ENCODE measurements at regions not wholly inside any gene's neighbourhood (a gene's known extent, or its start where the extent isn't known, plus 50 kb on each side); places are given as distances from the start of the nearest gene placed in this dataset.

GRCh38 chr2:195094330-195094729, 562.7 kb upstream of the SLC39A10 start (continued):
- no peak for TF ChIP-seq CHD7 (IDR thresholded peaks at IDR 0.05; ENCODE audit: insufficient replicate concordance, low read length)
- no peak for TF ChIP-seq SUZ12 (IDR thresholded peaks at IDR 0.05; ENCODE audit: low read length)
- TF ChIP-seq PHF8 (conservative IDR thresholded peaks at IDR 0.05; ENCODE audit: low read depth, low read length): no peak
- TF ChIP-seq NANOG (IDR thresholded peaks at IDR 0.05; ENCODE audit: insufficient read depth, low read depth, low read length, poor library complexity, severe bottlenecking): no peak
- no peak for TF ChIP-seq SP2 (IDR thresholded peaks at IDR 0.05; ENCODE audit: low read length)
- TF ChIP-seq CBX8 (IDR thresholded peaks at IDR 0.05; ENCODE audit: borderline replicate concordance, low read depth, low read length): no peak
- no peak for TF ChIP-seq SP4 (IDR thresholded peaks at IDR 0.05; ENCODE audit: low read length)
- TF ChIP-seq RNF2 (IDR thresholded peaks at IDR 0.05; ENCODE audit: borderline replicate concordance, low read depth, low read length, missing control alignments, poor library complexity, severe bottlenecking): no peak
- no peak for TF ChIP-seq EGR1 (IDR thresholded peaks at IDR 0.05; ENCODE audit: borderline replicate concordance, low read depth, low read length)
- no peak for TF ChIP-seq SRF (IDR thresholded peaks at IDR 0.05; ENCODE audit: low read depth, low read length)
- no peak for TF ChIP-seq RXRA (IDR thresholded peaks at IDR 0.05; ENCODE audit: insufficient read depth, low read depth, low read length)
- no peak for TF ChIP-seq HDAC6 (IDR thresholded peaks at IDR 0.05; ENCODE audit: low read depth, low read length)
- no peak for TF ChIP-seq CREB1 (IDR thresholded peaks at IDR 0.05)
